ENCODE measurements at regions not wholly inside any gene's neighbourhood (a gene's known extent, or its start where the extent isn't known, plus 50 kb on each side); places are given as distances from the start of the nearest gene placed in this dataset.

GRCh38 chr2:219765231-219765911 is 137.9 kb downstream of the SLC4A3 start:
- TF ChIP-seq CTCF (IDR thresholded peaks at IDR 0.05 in 4 of 5, conservative IDR thresholded peaks at IDR 0.05 in 1 of 5) (no peak), POLR2A (IDR thresholded peaks at IDR 0.05) (no peak)

All from gastrocnemius medialis (tissue), 4 donors.